Astrocyte of the hippocampus (primary cell): ENCODE measurements at regions not wholly inside any gene's neighbourhood (a gene's known extent, or its start where the extent isn't known, plus 50 kb on each side); places are given as distances from the start of the nearest gene placed in this dataset.
"Not testable (repeated sequence)": the region's sequence is repeated elsewhere in the genome, so short reads cannot be mapped to it uniquely, and the experiment has no call there.

Experiments
- DNase-seq: peaks from one replicate; pipeline ENCODE4 v3.0.0; 2011; ENCODE audit warnings: low read depth, low spot score

DNA sequence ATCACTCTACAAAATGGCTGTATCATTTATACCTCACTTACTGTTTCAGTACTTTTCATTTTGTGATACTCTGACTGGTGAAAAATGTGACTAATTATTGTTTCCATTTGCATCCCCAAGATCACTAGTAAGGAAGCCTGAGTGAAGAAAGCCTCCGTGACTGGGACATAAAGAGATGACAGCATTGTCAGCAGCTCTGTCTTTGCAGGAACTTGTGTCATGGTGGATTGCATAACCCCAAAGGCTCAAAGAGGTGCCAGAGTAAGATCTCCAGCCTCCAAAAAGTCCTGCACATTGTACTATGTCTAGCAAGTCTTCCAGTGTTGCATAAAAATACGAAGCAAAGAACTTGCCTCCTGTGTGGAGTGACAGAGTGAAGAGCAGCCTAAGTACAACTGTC lies 187.5 kb upstream of the CRIM1 start:
- no peak for DNase-seq

- no peak for DNase-seq
Measured at GRCh38 chr2:36165132-36165531, 190.4 kb upstream of the CRIM1 start.

GRCh38 chr2:36163520-36164254 lies 191.9 kb upstream of the CRIM1 start:
- DNase-seq: no peak

- DNase-seq: not testable (repeated sequence)
Measured at GRCh38 chr2:36157093-36157492, 198.5 kb upstream of the CRIM1 start.

DNA sequence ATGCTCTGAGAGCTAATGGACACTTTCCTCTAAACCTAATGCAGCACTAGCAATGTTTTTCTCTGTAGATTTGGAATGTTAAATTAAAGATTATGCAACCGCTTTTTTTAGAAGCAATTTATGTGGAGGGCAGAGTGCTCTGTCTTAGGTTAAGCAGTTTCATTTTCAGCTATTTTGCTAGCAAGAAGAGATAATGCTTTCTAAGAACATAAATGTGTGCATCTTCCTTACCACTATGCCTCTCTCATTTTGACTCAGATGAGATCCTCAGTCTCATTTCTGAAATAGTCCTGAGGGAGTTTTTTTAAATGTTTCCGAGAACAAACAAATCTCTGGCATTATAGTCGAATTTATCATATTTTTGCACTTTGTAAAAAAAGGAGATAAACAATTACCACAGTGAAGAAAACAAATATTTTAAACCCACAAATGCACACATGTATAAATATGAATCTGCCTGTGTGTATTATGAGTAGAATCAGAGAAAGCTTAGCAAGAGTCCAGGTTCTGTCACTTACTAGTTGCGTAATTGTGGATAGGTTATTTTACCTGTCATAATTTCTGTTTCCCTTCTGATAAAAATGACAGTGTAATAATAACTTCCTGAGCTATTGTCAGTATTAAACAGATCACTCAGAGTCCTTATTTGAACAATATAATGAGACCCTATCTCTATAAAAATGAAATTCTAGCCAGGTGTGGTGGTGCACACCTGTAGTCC lies 207.7 kb upstream of the CRIM1 start:
- no peak for DNase-seq

- no peak for DNase-seq
Measured at GRCh38 chr2:36146765-36147164, 208.8 kb upstream of the CRIM1 start.

- no peak for DNase-seq
Measured at GRCh38 chr2:36140391-36140790, 215.2 kb upstream of the CRIM1 start.

DNA sequence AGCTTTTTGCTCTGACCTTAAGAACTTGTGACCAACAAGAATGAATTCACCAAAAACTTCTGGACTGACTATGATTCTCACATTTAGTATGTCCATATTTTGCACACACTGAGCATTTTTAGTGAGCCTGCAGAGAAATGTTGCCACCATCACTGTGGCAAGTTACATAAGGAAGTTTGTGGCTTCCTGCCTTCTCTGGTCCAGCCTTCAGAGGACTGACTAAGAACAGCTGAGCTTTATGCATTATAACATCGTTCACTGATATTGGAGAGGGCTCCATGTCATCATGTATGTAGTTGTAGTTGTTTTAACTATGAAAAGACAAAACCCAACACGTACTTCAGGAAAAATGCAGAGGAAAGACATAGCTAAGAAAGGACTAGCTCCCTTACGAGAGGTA lies 218.0 kb upstream of the CRIM1 start:
- DNase-seq: no peak

GRCh38 chr2:36134281-36134680 lies 221.3 kb upstream of the CRIM1 start:
- DNase-seq: no peak

- DNase-seq: no peak
Measured at GRCh38 chr2:36128359-36128758, 227.2 kb upstream of the CRIM1 start.

DNA sequence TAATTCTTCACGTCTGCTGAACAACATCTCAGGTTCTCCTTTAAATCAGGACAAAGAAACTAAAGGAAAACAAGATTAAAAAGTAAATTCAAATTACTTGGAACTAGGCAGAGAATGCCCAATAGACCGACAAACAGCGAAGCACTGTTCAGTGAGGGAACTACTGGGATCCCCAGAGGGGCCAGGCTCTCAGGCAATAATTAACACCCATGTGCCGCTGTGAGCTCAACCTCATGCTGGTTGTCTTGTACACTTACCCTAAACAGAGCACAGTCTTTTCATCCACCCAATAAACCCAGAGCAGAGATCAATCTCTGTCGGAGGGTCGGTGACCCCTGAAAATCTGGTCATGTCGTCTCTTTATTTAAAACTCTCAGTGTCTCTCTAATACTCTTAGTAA lies 229.9 kb upstream of the CRIM1 start:
- no peak for DNase-seq

- DNase-seq: no peak
Measured at GRCh38 chr2:36123995-36124394, 231.6 kb upstream of the CRIM1 start.

DNA sequence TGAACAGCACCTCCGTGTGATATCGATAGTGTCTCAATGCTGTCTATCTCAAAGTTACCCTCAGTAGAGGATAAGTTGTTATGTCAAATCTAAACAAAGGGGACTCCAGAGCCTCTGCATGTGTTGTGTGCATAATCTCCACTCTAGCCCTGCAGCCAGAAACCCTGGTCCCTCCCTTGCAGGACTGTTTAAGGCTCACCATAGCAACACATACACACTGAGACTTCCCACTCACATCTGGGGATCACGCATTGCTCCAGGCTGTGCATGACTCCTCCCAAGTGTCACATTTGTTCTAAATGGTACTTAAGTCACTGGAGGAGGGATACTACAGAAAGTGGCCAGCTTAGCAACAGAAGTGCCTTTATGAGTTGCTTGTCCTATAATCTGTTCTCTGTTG lies 258.6 kb upstream of the CRIM1 start:
- DNase-seq: no peak

GRCh38 chr2:36091844-36092741 lies 263.5 kb upstream of the CRIM1 start:
- not testable (repeated sequence) for DNase-seq

DNA sequence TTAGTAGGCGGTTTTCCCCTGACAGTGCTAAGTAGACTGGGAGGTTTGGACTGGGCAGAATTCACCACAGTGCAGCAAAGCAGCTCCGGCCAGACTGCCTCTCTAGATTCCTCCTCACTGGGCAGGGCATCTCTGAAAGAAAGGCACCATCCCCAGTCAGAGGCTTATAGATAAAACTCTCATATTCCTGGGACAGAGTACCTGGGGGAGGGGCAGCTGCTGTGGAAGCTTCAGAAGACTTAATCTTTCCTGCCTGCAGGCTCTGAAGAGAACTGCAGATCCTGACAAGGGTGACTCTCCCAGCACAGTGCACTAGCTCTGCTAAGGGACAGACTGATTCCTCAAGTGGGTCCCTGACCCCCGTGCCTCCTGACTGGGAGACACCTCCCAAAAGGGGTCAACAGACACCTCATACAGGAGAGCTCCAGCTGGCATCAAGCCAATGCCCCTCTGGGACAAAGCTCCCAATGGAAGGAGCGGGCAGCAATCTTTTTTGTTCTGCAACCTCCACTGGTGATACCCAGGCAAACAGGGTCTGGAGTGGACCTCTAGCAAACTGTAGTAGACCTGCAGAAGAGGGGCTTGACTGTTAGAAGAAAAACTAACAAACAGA lies 266.8 kb upstream of the CRIM1 start:
- DNase-seq: no peak

DNA sequence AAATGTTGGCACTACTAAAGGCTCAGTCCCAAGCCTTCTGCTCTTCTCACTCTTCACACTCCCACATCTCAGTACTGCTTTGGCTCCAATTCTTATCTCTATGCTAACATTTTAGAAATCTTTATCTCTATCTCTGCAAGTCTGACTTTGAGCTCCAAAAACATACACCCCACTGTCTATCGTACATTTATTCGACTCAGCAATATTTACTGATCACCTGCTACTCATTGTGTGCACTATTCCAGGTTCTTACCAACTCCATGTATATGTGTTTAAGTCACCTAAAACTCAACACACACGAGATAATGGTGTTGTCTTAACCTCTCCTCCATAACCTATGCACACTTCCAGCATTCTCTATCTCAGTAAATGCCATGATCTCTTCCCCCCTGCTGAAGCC lies 268.2 kb upstream of the CRIM1 start:
- no peak for DNase-seq

DNA sequence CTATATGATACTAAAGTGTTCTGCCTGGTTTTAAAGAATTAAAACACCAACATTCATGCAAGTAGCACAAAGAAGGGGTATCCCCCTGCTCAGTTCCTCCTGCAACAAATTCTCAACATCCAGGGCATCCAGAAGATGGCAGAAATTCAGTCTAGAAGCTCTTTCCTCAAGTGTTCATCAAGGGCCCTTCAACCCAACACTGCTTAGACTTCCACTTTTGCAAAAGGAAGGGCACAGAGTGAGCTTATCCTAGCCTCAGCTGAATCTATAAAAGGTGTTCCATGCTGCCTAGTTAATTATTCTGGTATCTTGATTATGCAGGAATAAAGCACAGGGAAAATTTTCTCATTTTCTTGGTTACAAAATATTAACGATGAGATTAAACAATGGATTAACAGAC lies 275.8 kb upstream of the CRIM1 start:
- no peak for DNase-seq

- DNase-seq: no peak
Measured at GRCh38 chr2:36074008-36074407, 281.6 kb upstream of the CRIM1 start.

- no peak for DNase-seq
Measured at GRCh38 chr2:36071698-36072097, 283.9 kb upstream of the CRIM1 start.

DNA sequence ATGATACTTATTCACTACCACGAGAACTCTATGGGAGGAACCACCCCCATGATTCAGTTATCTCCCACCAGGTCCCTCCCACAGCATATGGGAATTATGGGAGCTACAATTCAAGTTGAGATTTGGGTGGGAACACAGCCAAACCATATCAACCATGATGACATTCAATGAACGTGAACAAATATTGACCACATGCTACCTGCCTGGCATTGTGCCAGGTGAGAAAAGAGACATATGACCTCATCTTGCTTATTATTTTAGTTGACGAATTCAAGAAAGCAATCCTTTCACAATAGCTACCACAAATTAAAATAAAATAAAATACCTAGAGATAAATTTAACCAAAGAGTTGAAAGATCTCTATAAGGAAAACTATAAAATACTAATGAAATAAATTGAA lies 286.5 kb upstream of the CRIM1 start:
- no peak for DNase-seq

- no peak for DNase-seq
Measured at GRCh38 chr2:36068086-36068485, 287.5 kb upstream of the CRIM1 start.

- DNase-seq: no peak
Measured at GRCh38 chr2:36060133-36060532, 295.4 kb upstream of the CRIM1 start.
